Loucy (cell line): ENCODE measurements at regions not wholly inside any gene's neighbourhood (a gene's known extent, or its start where the extent isn't known, plus 50 kb on each side); places are given as distances from the start of the nearest gene placed in this dataset.

Source experiments
- CTCF ChIP-seq: fragments of 200-600 bp; sonication (generic); conservative IDR thresholded peaks from 2 replicates; pipeline ENCODE4 v1.5.1; 2014; ENCODE audit warnings: mild to moderate bottlenecking, antibody characterized with exemption, low read length
- EZH2phosphoT487 ChIP-seq: fragments of 200-600 bp; IDR thresholded peaks from 2 replicates; pipeline ENCODE4 v1.6.1; 2018; ENCODE audit warnings: antibody characterized with exemption, mild to moderate bottlenecking, moderate library complexity, borderline replicate concordance

GRCh38 chr15:92232876-92233275 lies 160.8 kb upstream of the ST8SIA2 start:
- no peak for TF ChIP-seq CTCF
- TF ChIP-seq EZH2phosphoT487: no peak
